NT2/D1 (cell line): ENCODE measurements at regions not wholly inside any gene's neighbourhood (a gene's known extent, or its start where the extent isn't known, plus 50 kb on each side); places are given as distances from the start of the nearest gene placed in this dataset.

ENCODE experiments used
- SUZ12 ChIP-seq: IDR thresholded peaks from 2 replicates; pipeline ENCODE4 v1.6.1; 2011; ENCODE audit not compliant: insufficient read length, insufficient read depth; ENCODE audit errors: extremely low read depth
- YY1 ChIP-seq: IDR thresholded peaks from 2 replicates; pipeline ENCODE4 v1.6.1; 2011; ENCODE audit not compliant: insufficient read length, insufficient read depth
- ZNF274 ChIP-seq: IDR thresholded peaks from 2 replicates; pipeline ENCODE4 v1.6.1; 2011; ENCODE audit warnings: mild to moderate bottlenecking, low read depth, low read length

DNA sequence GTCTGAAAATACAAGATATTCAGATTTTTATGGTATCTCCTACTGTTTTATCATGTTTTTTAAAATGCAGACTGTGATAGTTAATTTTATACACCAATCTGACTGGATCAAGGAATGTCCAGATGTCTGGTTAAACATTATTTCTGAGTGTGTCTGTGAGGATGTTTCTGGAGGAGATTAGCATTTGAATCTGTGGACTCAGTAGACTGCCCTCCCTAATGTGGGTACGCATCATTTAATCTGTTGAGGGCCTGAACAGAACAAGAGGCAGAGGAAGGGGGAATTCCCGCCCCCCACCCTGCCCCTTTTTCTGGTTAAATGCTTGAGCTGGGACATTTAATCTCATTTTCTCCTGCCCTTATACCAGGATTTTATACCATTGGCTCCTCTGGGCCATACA, 72.1 kb downstream of the AVPR1A start:
- no peak for TF ChIP-seq SUZ12
- no peak for TF ChIP-seq ZNF274
- TF ChIP-seq YY1, result no peak
